Midbrain (tissue), 1 donor: ENCODE measurements at regions not wholly inside any gene's neighbourhood (a gene's known extent, or its start where the extent isn't known, plus 50 kb on each side); places are given as distances from the start of the nearest gene placed in this dataset.

Source experiments
- DNase-seq: peaks from one replicate; lab custom pipeline; 2025; lab: John Stamatoyannopoulos, UW

DNA sequence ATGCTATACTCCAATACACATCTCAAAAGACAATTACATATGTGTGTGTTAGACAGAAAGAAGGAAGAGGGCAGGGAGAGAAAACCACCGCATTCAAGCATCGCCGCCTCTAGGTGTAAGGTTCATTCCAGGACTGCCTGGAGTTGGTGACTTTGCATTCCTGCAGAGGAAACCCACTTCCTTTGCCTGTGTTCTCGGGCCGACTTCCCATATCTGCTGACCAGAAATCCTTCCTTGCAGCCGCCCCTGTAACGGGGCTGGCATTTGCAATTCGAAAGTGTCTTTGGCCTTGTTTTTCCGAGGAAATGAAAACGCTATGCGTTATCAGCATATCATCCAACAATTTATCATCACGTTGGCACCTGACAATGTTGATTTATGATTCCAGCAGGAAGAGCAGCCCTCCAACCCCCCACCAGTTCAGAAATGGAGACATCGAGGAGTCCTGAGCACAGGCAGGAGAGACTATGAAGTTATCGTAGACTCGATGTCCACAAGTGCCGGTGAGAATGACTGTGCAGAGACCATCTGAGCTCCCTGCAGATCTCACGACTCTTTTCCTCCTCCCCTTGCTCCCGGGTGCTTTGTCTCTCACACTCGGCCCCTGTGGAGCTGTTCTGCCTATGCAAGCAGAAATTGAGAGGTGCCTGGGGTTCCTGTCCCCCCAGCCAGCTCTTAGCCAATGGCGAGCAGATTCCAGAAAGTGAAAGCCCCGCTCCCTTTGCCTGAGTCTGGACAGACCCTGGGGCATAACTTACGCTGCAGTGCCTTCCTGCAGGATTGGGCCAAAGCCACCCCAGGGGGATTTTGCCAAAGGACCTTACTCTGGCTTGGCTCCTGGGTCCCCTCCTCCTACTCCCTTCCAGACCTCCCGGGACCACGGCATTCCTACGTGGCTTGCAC lies 68.9 kb upstream of the FOXK1 start:
- DNase-seq, result peak; percentile 11

DNA sequence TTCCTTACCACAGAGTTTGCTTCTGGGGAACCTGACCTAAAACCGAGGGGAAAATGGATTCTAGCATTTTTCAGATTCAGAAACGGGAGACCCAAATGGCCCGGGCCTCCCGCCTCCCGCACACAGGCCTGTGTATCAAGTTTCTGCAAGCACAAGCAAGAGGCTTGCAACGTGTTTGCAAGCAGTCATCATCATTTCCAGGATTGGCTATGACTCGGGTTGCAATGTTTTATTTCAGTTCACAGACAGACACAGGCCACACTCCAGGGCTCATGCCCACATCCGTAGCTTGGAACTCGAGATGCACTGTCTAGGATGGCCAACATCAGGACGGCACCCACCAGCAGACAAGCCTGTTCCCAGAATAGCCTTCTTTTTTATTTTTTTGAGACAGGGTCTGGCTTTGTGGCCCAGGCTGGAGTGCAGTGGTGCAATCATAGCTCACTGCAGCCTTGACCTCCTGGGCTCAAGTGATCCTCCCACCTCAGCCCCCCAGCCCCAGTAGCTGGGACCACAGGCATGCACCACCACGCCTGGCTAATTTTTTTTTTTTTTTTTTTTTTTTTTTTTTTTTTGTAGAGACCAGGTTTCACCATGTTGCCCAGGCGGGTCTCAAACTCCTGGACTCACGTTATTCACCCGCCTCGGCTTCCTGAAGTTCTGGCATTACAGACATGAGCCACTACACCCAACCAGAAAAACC lies 68.1 kb upstream of the FOXK1 start:
- DNase-seq, result no peak

DNA sequence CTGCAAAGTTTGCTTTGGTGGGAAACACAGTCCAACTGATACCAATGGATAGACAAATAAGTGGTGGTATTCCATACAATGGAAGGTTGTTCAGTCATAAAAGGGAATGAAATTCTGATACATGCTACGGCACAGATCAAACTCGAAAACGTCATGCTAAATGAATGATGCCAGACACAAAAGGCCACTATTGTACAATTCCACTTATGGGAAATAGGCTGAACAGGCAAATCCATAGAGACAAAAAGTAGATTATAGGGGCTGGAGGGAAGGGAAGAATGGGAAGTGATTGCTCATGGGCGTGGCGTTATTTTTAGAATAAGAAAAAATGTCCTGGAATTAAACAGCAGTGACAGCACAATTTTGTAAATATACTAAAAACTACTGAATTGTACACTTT lies 66.0 kb upstream of the FOXK1 start:
- no peak for DNase-seq

DNA sequence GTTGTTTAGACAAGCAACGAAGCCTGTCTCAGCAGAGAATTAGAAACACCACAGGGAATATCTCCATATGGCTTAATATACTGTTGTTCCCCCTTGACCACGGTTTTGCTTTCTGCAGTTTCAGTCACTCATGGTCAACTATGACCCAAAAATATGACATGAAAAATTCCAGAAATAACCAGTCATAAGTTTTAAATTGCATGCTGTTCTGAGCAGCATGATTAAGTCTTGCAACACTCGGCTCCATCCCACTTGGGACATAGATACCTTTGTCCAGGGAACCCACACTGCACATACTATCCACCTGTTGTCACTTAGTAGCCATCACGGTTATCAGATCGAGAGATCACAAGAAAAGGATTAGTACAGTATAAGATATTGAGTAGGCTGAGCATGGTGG lies 60.7 kb upstream of the FOXK1 start:
- no peak for DNase-seq

DNA sequence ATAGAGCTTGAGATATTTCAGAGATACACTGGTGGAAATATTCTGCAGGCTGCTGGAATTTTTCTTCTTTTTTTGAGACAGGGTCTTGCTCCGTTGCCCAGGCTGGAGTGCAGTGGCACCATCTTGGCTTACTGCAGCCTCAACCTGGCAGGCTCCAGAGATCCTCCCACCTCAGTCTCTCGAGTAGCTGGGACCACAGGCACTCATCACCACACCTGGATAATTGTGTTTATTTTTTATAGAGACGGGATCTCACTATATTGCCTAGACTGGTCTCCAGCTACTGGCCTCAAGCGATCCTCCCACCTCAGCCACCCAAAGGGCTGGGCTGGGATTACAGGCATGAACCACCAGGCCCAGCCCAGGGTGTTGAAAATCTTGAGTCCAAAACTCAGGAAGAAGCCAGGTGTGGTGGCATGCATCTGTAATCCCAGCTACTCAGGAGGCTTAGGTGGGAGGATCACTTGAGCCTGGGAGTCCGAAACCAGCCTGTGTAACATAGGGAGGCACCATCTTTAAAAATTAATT lies 55.7 kb upstream of the FOXK1 start:
- no peak for DNase-seq

DNA sequence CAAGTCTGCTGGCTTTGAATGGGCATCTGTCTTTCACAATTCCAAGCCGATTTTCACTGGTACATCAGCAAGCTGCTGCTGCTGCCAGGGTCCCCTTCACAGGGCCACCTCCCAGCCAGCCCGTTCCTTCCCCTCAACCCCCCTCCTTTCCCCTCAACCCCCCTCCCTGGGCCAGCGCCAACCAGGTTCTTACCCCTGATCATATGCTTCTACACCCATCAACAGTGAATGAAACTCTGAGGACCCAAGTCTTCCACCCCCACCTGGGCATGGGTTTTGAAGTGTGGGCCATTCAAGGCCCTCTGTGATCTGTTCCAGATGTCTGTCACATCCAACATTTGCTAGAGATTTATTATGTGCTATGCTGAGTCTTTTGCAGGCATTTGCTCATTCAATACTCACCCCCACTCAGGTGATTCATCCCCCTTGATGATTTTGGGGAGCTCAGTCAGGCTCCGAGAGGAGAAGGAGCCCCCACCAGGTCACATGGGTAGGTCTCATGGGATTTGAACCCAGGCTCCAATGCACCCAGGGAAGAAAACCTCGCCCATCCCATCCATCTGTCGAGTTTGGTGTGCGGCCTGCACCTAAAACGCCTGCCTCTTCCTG lies 52.7 kb upstream of the FOXK1 start:
- no peak for DNase-seq

DNA sequence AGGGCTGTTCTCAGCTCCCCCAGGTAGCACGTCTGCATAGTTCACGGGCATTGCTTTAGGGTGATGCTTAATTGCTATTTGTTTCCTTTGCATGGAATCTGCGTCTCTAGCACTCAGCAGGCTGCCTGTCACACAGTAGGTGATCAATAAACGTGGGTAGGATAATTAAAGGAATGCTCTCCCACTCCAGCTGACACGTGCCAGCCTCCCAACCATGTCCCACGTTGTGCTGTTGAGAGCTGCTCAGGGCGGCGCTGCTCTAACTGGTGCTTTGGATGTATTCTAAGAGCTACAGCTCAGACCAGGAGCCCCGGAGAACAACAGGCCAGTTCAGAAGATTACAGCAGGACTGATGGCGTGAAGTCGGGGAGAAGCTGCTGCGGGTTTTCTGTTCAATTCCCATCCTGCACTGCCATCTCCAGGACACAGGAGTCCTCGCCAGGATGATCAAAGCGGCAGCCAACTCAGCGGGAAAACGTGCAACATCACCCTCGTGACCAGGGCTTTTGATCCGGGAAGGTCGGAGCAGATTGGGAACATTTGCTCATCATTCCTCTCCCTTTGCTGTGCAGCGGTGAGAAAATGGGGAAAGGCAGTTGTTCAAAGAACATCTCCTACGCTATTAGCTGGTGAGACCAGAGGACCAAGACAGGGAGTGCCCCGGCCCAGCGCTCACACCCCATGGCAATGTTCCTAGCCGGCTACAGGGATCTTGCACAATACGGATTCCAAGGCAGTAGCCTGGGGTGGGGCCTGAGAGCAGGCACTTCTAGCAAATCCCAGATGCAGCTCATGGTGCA lies 50.5 kb upstream of the FOXK1 start:
- peak; percentile 80 for DNase-seq
